Prostate gland (tissue), 2 donors: ENCODE measurements at regions not wholly inside any gene's neighbourhood (a gene's known extent, or its start where the extent isn't known, plus 50 kb on each side); places are given as distances from the start of the nearest gene placed in this dataset.

Experiments
- DNase-seq: peaks from one replicate; pipeline ENCODE4 v3.0.0-alpha.2; 2019; ENCODE audit warnings: low spot score
- H3K27ac ChIP-seq, 2 donors: fragments of 200-600 bp; sonication (generic); 2 replicates each; pipeline ENCODE4 v1.5.1; 2017 to 2019
- H3K27me3 ChIP-seq: fragments of 200-600 bp; sonication (generic); replicated peaks from 2 replicates; pipeline ENCODE4 v1.5.1; 2019; ENCODE audit not compliant: insufficient read depth
- H3K36me3 ChIP-seq, 2 donors: fragments of 200-600 bp; sonication (generic); 1 replicate in 1 of 2; 2 replicates in 1 of 2; pipeline versions ENCODE4 v1.5.1 to v1.8.1; 2017 to 2019
- H3K4me1 ChIP-seq: fragments of 200-600 bp; sonication (generic); replicated peaks from 2 replicates; pipeline ENCODE4 v1.5.1; 2019
- H3K4me3 ChIP-seq, 2 donors: fragments of 200-600 bp; sonication (generic); 2 replicates each; pipeline ENCODE4 v1.5.1; 2017 to 2019
- H3K9me3 ChIP-seq: fragments of 200-600 bp; sonication (generic); 2 replicates; pipeline ENCODE4 v1.5.1; 2017
- POLR2A ChIP-seq: fragments of 450-650 bp; IDR thresholded peaks from one replicate; pipeline ENCODE4 v1.6.1; 2016; ENCODE audit warnings: antibody characterized with exemption, mild to moderate bottlenecking
- POLR2AphosphoS5 ChIP-seq: sonication (generic); formaldehyde crosslinking; IDR thresholded peaks from one replicate; pipeline ENCODE4 v1.6.1; 2017; ENCODE audit warnings: antibody characterized with exemption
- WGBS: methylation state at CpG from one replicate; pipeline ENCODE4 v1.1.5; 2018; 5-methylcytosine and 5-hydroxymethylcytosine counted together
- intact Hi-C: fragments of 100-400 bp; cut with DNase I; formaldehyde crosslinking; loops from one replicate; pipeline ENCODE4 v1.14.2; 2022
- TF ChIP-seq, protein P1 (sequence below), 4 experiments: fragments of 200-600 bp in 2 of 4; fragments of 450-650 bp in 2 of 4; sonication (generic) in 2 of 4; IDR thresholded peaks; 1 replicate in 3 of 4; 2 replicates in 1 of 4; pipeline ENCODE4 v1.5.1; 2016 to 2019; ENCODE audit warnings: antibody characterized with exemption in 4 of 4, mild to moderate bottlenecking in 2 of 4, moderate library complexity in 2 of 4

DNA sequence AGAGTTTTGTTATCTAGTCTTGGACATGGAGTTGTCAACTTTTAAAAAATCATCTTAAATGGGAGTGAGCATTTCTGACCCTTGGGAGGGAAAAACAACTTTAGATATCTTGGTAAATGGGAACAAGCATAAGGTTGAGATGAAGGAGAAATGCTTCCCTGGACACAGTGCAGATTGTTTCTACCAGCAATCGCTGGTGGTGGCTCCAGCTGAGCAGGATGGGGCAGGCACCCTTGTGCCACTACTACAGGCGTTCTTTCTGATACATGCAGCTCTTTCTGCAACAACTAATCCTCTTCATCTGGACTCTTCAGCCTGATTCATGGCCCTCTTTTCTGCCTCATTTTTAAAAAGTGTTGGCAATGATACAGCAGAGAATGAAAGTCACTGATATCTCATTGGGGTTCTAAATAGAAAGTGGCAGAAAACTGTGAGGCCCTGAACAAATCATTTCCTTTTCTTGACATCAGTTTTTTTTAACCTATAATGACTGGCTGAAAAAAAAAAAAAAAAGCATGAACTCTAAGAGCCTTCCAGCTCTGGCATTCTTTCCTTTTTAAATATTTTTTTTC, 409.4 kb upstream of the PTGER4 start:
- H3K4me1 ChIP-seq: no peaks in the 10 kb centered on the region
- H3K9me3 ChIP-seq: no peaks in the 10 kb centered on the region
- H3K27me3 ChIP-seq: no peaks in the 10 kb centered on the region
- no peak for TF ChIP-seq POLR2A
- TF ChIP-seq POLR2AphosphoS5: no peak
- TF ChIP-seq, protein P1, sequence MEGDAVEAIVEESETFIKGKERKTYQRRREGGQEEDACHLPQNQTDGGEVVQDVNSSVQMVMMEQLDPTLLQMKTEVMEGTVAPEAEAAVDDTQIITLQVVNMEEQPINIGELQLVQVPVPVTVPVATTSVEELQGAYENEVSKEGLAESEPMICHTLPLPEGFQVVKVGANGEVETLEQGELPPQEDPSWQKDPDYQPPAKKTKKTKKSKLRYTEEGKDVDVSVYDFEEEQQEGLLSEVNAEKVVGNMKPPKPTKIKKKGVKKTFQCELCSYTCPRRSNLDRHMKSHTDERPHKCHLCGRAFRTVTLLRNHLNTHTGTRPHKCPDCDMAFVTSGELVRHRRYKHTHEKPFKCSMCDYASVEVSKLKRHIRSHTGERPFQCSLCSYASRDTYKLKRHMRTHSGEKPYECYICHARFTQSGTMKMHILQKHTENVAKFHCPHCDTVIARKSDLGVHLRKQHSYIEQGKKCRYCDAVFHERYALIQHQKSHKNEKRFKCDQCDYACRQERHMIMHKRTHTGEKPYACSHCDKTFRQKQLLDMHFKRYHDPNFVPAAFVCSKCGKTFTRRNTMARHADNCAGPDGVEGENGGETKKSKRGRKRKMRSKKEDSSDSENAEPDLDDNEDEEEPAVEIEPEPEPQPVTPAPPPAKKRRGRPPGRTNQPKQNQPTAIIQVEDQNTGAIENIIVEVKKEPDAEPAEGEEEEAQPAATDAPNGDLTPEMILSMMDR (IDR thresholded peaks at IDR 0.05): no peak
- H3K27ac ChIP-seq: no peak overlapping the region
- no peaks in the 10 kb centered on the region for H3K36me3 ChIP-seq
- intact Hi-C loops: no loop called here
- no peak overlapping the region for H3K4me3 ChIP-seq
- WGBS: 88% methylated on average over 2 of the region's 2 CpGs
- no peak for DNase-seq

DNA sequence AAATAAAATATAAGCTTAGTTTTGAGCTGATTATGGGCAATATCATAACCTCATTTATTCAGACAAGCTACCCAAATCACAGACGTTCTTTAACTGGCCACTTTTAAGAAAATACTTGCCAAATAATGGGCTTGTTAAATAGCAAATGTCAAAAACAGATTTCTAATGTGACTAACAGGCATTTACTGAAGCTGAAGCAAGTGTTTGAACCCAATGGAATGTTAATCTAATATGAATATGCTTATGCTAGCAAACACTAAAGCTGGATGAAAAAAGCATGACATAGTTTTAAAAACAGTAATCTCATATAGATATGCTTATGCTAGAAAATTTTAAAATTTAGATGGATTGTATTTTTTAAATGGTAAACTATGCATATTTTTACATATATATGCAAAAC, 411.6 kb upstream of the PTGER4 start:
- TF ChIP-seq, protein P1 (IDR thresholded peaks at IDR 0.05): no peak
- TF ChIP-seq POLR2AphosphoS5: no peak
- no peak for TF ChIP-seq POLR2A

GRCh38 chr5:40266952-40267351, 412.8 kb upstream of the PTGER4 start:
- intact Hi-C loops: no loop called here

More for the DNA sequence above, 411.6 kb upstream of the PTGER4 start:
- intact Hi-C loops: no loop called here
- Histone ChIP-seq H3K27me3 (no peaks in the 10 kb centered on the region), H3K27ac (no peak overlapping the region), H3K9me3 (no peaks in the 10 kb centered on the region), H3K36me3 (no peaks in the 10 kb centered on the region), H3K4me3 (no peak overlapping the region), H3K4me1 (no peaks in the 10 kb centered on the region)
- DNase-seq: no peak
- 68% methylated on average over 1 of the region's 1 CpG for WGBS

DNA sequence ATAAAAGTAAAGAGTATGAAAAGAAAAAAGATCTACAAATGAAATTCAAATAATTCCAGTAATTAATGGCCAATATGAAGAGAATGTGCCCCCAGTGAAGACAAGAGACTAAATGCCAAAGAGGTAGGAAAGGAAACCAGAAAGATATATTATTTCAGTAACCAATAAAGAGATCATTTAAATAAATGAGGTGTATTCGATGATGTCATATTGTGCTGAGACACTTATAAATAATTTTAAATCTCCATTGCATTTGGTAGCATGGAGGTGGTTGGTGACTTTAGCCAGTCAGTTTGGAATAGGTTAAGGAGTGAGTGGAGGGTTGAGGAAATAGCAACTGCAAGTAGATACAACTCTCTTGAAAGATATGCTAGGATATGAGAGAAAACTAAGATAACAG, 417.7 kb upstream of the PTGER4 start:
- DNase-seq: no peak
- Histone ChIP-seq H3K4me1 (no peaks in the 10 kb centered on the region), H3K4me3 (no peak overlapping the region), H3K9me3 (no peaks in the 10 kb centered on the region), H3K27me3 (no peaks in the 10 kb centered on the region), H3K36me3 (no peaks in the 10 kb centered on the region), H3K27ac (no peak overlapping the region)
- intact Hi-C loops: no loop called here
- TF ChIP-seq POLR2AphosphoS5: no peak
- TF ChIP-seq POLR2A: no peak
- TF ChIP-seq, protein P1 (IDR thresholded peaks at IDR 0.05): no peak
- WGBS: 97% methylated on average over 1 of the region's 1 CpG

More at GRCh38 chr5:40266952-40267351, 412.8 kb upstream of the PTGER4 start:
- no peaks in the 10 kb centered on the region for H3K27me3 ChIP-seq
- no peak overlapping the region for H3K4me3 ChIP-seq
- 97% methylated on average over 2 of the region's 2 CpGs for WGBS
- no peaks in the 10 kb centered on the region for H3K4me1 ChIP-seq
- no peak for TF ChIP-seq POLR2AphosphoS5
- TF ChIP-seq, protein P1 (IDR thresholded peaks at IDR 0.05): no peak
- TF ChIP-seq POLR2A: no peak
- DNase-seq: no peak
- no peaks in the 10 kb centered on the region for H3K36me3 ChIP-seq
- no peak overlapping the region for H3K27ac ChIP-seq
- no peaks in the 10 kb centered on the region for H3K9me3 ChIP-seq

- Histone ChIP-seq H3K27me3 (no peaks in the 10 kb centered on the region), H3K4me3 (no peak overlapping the region), H3K4me1 (no peaks in the 10 kb centered on the region), H3K9me3 (no peaks in the 10 kb centered on the region), H3K27ac (no peak overlapping the region), H3K36me3 (no peaks in the 10 kb centered on the region)
- WGBS: 40% methylated on average over 4 of the region's 4 CpGs
- no peak for TF ChIP-seq POLR2A
- TF ChIP-seq POLR2AphosphoS5: no peak
- TF ChIP-seq, protein P1 (IDR thresholded peaks at IDR 0.05): no peak
- DNase-seq: peak; percentile 6
- intact Hi-C loops: no loop called here
These were observed 419.4 kb upstream of the PTGER4 start for GRCh38 chr5:40260361-40260760.
